HG03442 (cell line): ENCODE measurements at regions not wholly inside any gene's neighbourhood (a gene's known extent, or its start where the extent isn't known, plus 50 kb on each side); places are given as distances from the start of the nearest gene placed in this dataset.
"Not testable (repeated sequence)": the region's sequence is repeated elsewhere in the genome, so short reads cannot be mapped to it uniquely, and the experiment has no call there.

Experiments used
- ATAC-seq: cut with Tn5 transposase; IDR thresholded peaks from one replicate; pipeline ENCODE4 v1.9.1; 2021; ENCODE audit warnings: mild to moderate bottlenecking, moderate library complexity; ENCODE audit not compliant: unreplicated experiment

GRCh38 chr5:103801681-103802080 is 239.1 kb upstream of the NUDT12 start:
- ATAC-seq: no peak

GRCh38 chr5:103800741-103801495 is 238.3 kb upstream of the NUDT12 start:
- no peak for ATAC-seq

- no peak for ATAC-seq
Observed at GRCh38 chr5:103793595-103794182, 231.1 kb upstream of the NUDT12 start.

GRCh38 chr5:103785569-103785968 is 223.0 kb upstream of the NUDT12 start:
- ATAC-seq: no peak

GRCh38 chr5:103783669-103784068 is 221.1 kb upstream of the NUDT12 start:
- no peak for ATAC-seq

- ATAC-seq: no peak
Observed at GRCh38 chr5:103780794-103781193, 218.2 kb upstream of the NUDT12 start.

- ATAC-seq: no peak
Observed at GRCh38 chr5:103774721-103775120, 212.1 kb upstream of the NUDT12 start.

- no peak for ATAC-seq
Observed at GRCh38 chr5:103772248-103772647, 209.7 kb upstream of the NUDT12 start.

GRCh38 chr5:103764403-103764802 is 201.8 kb upstream of the NUDT12 start:
- no peak for ATAC-seq

GRCh38 chr5:103758996-103759395 is 196.4 kb upstream of the NUDT12 start:
- no peak for ATAC-seq

GRCh38 chr5:103755974-103756373 is 193.4 kb upstream of the NUDT12 start:
- ATAC-seq: no peak

- ATAC-seq: no peak
Observed at GRCh38 chr5:103745353-103746065, 182.9 kb upstream of the NUDT12 start.

GRCh38 chr5:103744159-103744558 is 181.6 kb upstream of the NUDT12 start:
- ATAC-seq: no peak

- ATAC-seq: no peak
Observed at GRCh38 chr5:103743421-103743820, 180.8 kb upstream of the NUDT12 start.

- ATAC-seq: no peak
Observed at GRCh38 chr5:103741984-103742383, 179.4 kb upstream of the NUDT12 start.

GRCh38 chr5:103736343-103736742 is 173.8 kb upstream of the NUDT12 start:
- not testable (repeated sequence) for ATAC-seq

GRCh38 chr5:103724271-103724670 is 161.7 kb upstream of the NUDT12 start:
- no peak for ATAC-seq

- ATAC-seq: no peak
Observed at GRCh38 chr5:103721183-103721582, 158.6 kb upstream of the NUDT12 start.

- no peak for ATAC-seq
Observed at GRCh38 chr5:103718108-103718507, 155.5 kb upstream of the NUDT12 start.

- ATAC-seq: no peak
Observed at GRCh38 chr5:103708601-103709000, 146.0 kb upstream of the NUDT12 start.

GRCh38 chr5:103706939-103707682 is 144.5 kb upstream of the NUDT12 start:
- no peak for ATAC-seq
